ENCODE measurements at regions not wholly inside any gene's neighbourhood (a gene's known extent, or its start where the extent isn't known, plus 50 kb on each side); places are given as distances from the start of the nearest gene placed in this dataset.

GRCh38 chr6:2432292-2432691 lies 186.9 kb upstream of the GMDS start:
- DNase-seq (ENCODE audit: low read depth, low spot score): no peak
- TF ChIP-seq YY1 (IDR thresholded peaks at IDR 0.05; ENCODE audit: insufficient read depth, insufficient read length): no peak
- no peak for TF ChIP-seq SUZ12 (IDR thresholded peaks at IDR 0.05; ENCODE audit: extremely low read depth, insufficient read depth, insufficient read length)
- no peak for TF ChIP-seq ZNF274 (IDR thresholded peaks at IDR 0.05; ENCODE audit: low read depth, low read length)
- H3K9ac ChIP-seq (ENCODE audit: insufficient read length, low read depth): no peak overlapping the region
- H3K36me3 ChIP-seq (ENCODE audit: insufficient read depth, insufficient read length, low read length): no peaks in the 10 kb centered on the region
- no peaks in the 10 kb centered on the region for H3K4me1 ChIP-seq (ENCODE audit: insufficient read depth, insufficient read length)
- H3K27me3 ChIP-seq (ENCODE audit: insufficient read depth, insufficient read length): no peaks in the 10 kb centered on the region
- no peaks in the 10 kb centered on the region for H3K9me3 ChIP-seq (ENCODE audit: insufficient read depth, low read length)
- no peak overlapping the region for H3K4me3 ChIP-seq (ENCODE audit: insufficient read length, low read depth)

GRCh38 chr6:2430612-2431011 lies 185.2 kb upstream of the GMDS start:
- Histone ChIP-seq H3K27me3 (ENCODE audit: insufficient read depth, insufficient read length) (no peaks in the 10 kb centered on the region), H3K4me1 (ENCODE audit: insufficient read depth, insufficient read length) (no peaks in the 10 kb centered on the region), H3K9ac (ENCODE audit: insufficient read length, low read depth) (no peak overlapping the region), H3K36me3 (ENCODE audit: insufficient read depth, insufficient read length, low read length) (no peaks in the 10 kb centered on the region), H3K4me3 (ENCODE audit: insufficient read length, low read depth) (no peak overlapping the region), H3K9me3 (ENCODE audit: insufficient read depth, low read length) (no peaks in the 10 kb centered on the region)
- TF ChIP-seq YY1 (IDR thresholded peaks at IDR 0.05; ENCODE audit: insufficient read depth, insufficient read length) (no peak), ZNF274 (IDR thresholded peaks at IDR 0.05; ENCODE audit: low read depth, low read length) (no peak), SUZ12 (IDR thresholded peaks at IDR 0.05; ENCODE audit: extremely low read depth, insufficient read depth, insufficient read length) (no peak)
- DNase-seq (ENCODE audit: low read depth, low spot score): no peak

- Histone ChIP-seq H3K9ac (ENCODE audit: insufficient read length, low read depth) (no peak overlapping the region), H3K4me1 (ENCODE audit: insufficient read depth, insufficient read length) (no peaks in the 10 kb centered on the region), H3K27me3 (ENCODE audit: insufficient read depth, insufficient read length) (no peaks in the 10 kb centered on the region), H3K4me3 (ENCODE audit: insufficient read length, low read depth) (no peak overlapping the region), H3K9me3 (ENCODE audit: insufficient read depth, low read length) (no peaks in the 10 kb centered on the region), H3K36me3 (ENCODE audit: insufficient read depth, insufficient read length, low read length) (no peaks in the 10 kb centered on the region)
- no peak for TF ChIP-seq ZNF274 (IDR thresholded peaks at IDR 0.05; ENCODE audit: low read depth, low read length)
- no peak for TF ChIP-seq YY1 (IDR thresholded peaks at IDR 0.05; ENCODE audit: insufficient read depth, insufficient read length)
- no peak for TF ChIP-seq SUZ12 (IDR thresholded peaks at IDR 0.05; ENCODE audit: extremely low read depth, insufficient read depth, insufficient read length)
- DNase-seq (ENCODE audit: low read depth, low spot score): no peak
Measured at GRCh38 chr6:2429460-2429859, 184.1 kb upstream of the GMDS start.

- H3K4me3 ChIP-seq (ENCODE audit: insufficient read length, low read depth): no peak overlapping the region
- H3K9ac ChIP-seq (ENCODE audit: insufficient read length, low read depth): no peak overlapping the region
- H3K4me1 ChIP-seq (ENCODE audit: insufficient read depth, insufficient read length): no peaks in the 10 kb centered on the region
- TF ChIP-seq YY1 (IDR thresholded peaks at IDR 0.05; ENCODE audit: insufficient read depth, insufficient read length) (no peak), SUZ12 (IDR thresholded peaks at IDR 0.05; ENCODE audit: extremely low read depth, insufficient read depth, insufficient read length) (no peak), ZNF274 (IDR thresholded peaks at IDR 0.05; ENCODE audit: low read depth, low read length) (no peak)
- H3K27me3 ChIP-seq (ENCODE audit: insufficient read depth, insufficient read length): no peaks in the 10 kb centered on the region
- DNase-seq (ENCODE audit: low read depth, low spot score): no peak
- no peaks in the 10 kb centered on the region; the same call in 1 of the 2 replicates for H3K9me3 ChIP-seq (ENCODE audit: insufficient read depth, low read length)
- no peaks in the 10 kb centered on the region for H3K36me3 ChIP-seq (ENCODE audit: insufficient read depth, insufficient read length, low read length)
Measured at GRCh38 chr6:2429032-2429431, 183.6 kb upstream of the GMDS start.

- no peaks in the 10 kb centered on the region for H3K36me3 ChIP-seq (ENCODE audit: insufficient read depth, insufficient read length, low read length)
- no peak overlapping the region for H3K4me3 ChIP-seq (ENCODE audit: insufficient read length, low read depth)
- no peaks in the 10 kb centered on the region; the same call in 1 of the 2 replicates for H3K9me3 ChIP-seq (ENCODE audit: insufficient read depth, low read length)
- H3K4me1 ChIP-seq (ENCODE audit: insufficient read depth, insufficient read length): no peaks in the 10 kb centered on the region
- no peak overlapping the region for H3K9ac ChIP-seq (ENCODE audit: insufficient read length, low read depth)
- H3K27me3 ChIP-seq (ENCODE audit: insufficient read depth, insufficient read length): no peaks in the 10 kb centered on the region
- TF ChIP-seq YY1 (IDR thresholded peaks at IDR 0.05; ENCODE audit: insufficient read depth, insufficient read length) (no peak), SUZ12 (IDR thresholded peaks at IDR 0.05; ENCODE audit: extremely low read depth, insufficient read depth, insufficient read length) (no peak), ZNF274 (IDR thresholded peaks at IDR 0.05; ENCODE audit: low read depth, low read length) (no peak)
- DNase-seq (ENCODE audit: low read depth, low spot score): no peak
Measured at GRCh38 chr6:2426561-2427340, 181.3 kb upstream of the GMDS start.

- TF ChIP-seq SUZ12 (IDR thresholded peaks at IDR 0.05; ENCODE audit: extremely low read depth, insufficient read depth, insufficient read length) (no peak), ZNF274 (IDR thresholded peaks at IDR 0.05; ENCODE audit: low read depth, low read length) (no peak), YY1 (IDR thresholded peaks at IDR 0.05; ENCODE audit: insufficient read depth, insufficient read length) (no peak)
- H3K4me3 ChIP-seq (ENCODE audit: insufficient read length, low read depth): no peak overlapping the region
Measured at GRCh38 chr6:2416128-2416712, 170.8 kb upstream of the GMDS start.

GRCh38 chr6:2414885-2415547 lies 169.6 kb upstream of the GMDS start:
- no peaks in the 10 kb centered on the region for H3K36me3 ChIP-seq (ENCODE audit: insufficient read depth, insufficient read length, low read length)
- H3K9ac ChIP-seq (ENCODE audit: insufficient read length, low read depth): no peak overlapping the region
- no peak for DNase-seq (ENCODE audit: low read depth, low spot score)
- H3K27me3 ChIP-seq (ENCODE audit: insufficient read depth, insufficient read length): no peaks in the 10 kb centered on the region
- TF ChIP-seq YY1 (IDR thresholded peaks at IDR 0.05; ENCODE audit: insufficient read depth, insufficient read length) (no peak), SUZ12 (IDR thresholded peaks at IDR 0.05; ENCODE audit: extremely low read depth, insufficient read depth, insufficient read length) (no peak), ZNF274 (IDR thresholded peaks at IDR 0.05; ENCODE audit: low read depth, low read length) (no peak)
- H3K9me3 ChIP-seq (ENCODE audit: insufficient read depth, low read length): no peaks in the 10 kb centered on the region
- no peaks in the 10 kb centered on the region for H3K4me1 ChIP-seq (ENCODE audit: insufficient read depth, insufficient read length)
- H3K4me3 ChIP-seq (ENCODE audit: insufficient read length, low read depth): no peak overlapping the region

More at GRCh38 chr6:2416128-2416712, 170.8 kb upstream of the GMDS start:
- DNase-seq (ENCODE audit: low read depth, low spot score): no peak
- no peaks in the 10 kb centered on the region for H3K9me3 ChIP-seq (ENCODE audit: insufficient read depth, low read length)
- H3K9ac ChIP-seq (ENCODE audit: insufficient read length, low read depth): no peak overlapping the region
- H3K27me3 ChIP-seq (ENCODE audit: insufficient read depth, insufficient read length): no peaks in the 10 kb centered on the region
- no peaks in the 10 kb centered on the region for H3K4me1 ChIP-seq (ENCODE audit: insufficient read depth, insufficient read length)
- H3K36me3 ChIP-seq (ENCODE audit: insufficient read depth, insufficient read length, low read length): no peaks in the 10 kb centered on the region

Measured in NT2/D1 (cell line).